ENCODE measurements at regions not wholly inside any gene's neighbourhood (a gene's known extent, or its start where the extent isn't known, plus 50 kb on each side); places are given as distances from the start of the nearest gene placed in this dataset.

DNA sequence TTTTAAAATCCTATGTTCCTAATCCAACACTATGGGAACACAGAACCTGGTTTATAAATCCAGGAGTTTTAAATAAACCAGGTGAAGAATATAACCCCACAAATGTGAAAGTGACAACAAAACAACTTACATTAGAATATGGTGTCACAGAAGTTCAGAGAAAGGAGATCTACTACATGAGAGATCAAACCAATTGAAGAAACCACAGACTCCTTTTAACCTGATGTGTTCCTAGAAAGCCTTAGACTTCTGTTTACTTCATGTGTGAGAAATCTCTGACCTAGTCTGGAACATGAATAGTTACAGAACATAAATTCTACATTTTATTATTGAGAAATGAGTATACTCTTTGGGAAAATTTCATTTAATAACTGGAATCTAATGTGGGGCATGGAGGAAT, 165.3 kb downstream of the FTCDNL1 start:
- H3K27ac ChIP-seq: no peak overlapping the region
- no peaks in the 10 kb centered on the region for H3K9me3 ChIP-seq
- no peak overlapping the region for H3K4me3 ChIP-seq
- H3K36me3 ChIP-seq: no peaks in the 10 kb centered on the region
- DNase-seq (no peak), ATAC-seq (no peak)
- in situ Hi-C loops (cut with MboI; ENCODE audit: low sequenced_read_pairs in 4 of 4): no loop called here
- TF ChIP-seq, protein P1, sequence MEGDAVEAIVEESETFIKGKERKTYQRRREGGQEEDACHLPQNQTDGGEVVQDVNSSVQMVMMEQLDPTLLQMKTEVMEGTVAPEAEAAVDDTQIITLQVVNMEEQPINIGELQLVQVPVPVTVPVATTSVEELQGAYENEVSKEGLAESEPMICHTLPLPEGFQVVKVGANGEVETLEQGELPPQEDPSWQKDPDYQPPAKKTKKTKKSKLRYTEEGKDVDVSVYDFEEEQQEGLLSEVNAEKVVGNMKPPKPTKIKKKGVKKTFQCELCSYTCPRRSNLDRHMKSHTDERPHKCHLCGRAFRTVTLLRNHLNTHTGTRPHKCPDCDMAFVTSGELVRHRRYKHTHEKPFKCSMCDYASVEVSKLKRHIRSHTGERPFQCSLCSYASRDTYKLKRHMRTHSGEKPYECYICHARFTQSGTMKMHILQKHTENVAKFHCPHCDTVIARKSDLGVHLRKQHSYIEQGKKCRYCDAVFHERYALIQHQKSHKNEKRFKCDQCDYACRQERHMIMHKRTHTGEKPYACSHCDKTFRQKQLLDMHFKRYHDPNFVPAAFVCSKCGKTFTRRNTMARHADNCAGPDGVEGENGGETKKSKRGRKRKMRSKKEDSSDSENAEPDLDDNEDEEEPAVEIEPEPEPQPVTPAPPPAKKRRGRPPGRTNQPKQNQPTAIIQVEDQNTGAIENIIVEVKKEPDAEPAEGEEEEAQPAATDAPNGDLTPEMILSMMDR (IDR thresholded peaks at IDR 0.05 in 4 of 5, conservative IDR thresholded peaks at IDR 0.05 in 1 of 5): no peak
- no peak for TF ChIP-seq POLR2A (IDR thresholded peaks at IDR 0.05)
- no peaks in the 10 kb centered on the region for H3K4me1 ChIP-seq
- no peaks in the 10 kb centered on the region for H3K27me3 ChIP-seq
- intact Hi-C loops (cut with DNase I; ENCODE audit: low total_unique reads): no loop called here

DNA sequence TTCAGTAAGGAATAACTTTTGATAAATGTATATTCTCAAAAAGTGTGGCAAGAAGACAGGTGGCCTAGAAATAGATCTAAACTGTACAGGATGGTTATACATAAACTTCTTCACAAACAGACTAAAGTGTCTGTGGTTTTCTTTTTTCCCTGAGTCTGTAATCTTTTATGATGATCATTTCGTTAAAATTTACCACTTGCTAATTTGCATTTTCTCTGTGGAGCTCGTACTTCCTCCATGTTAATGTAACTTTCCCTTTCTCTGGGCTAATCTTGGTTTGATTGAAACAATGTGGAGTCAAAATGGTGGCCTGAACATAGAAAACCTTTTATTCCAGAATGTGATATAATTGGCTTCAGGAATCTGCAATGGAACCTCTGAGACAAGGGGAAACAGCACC, 166.2 kb downstream of the FTCDNL1 start:
- no peak overlapping the region for H3K27ac ChIP-seq
- no peak for ATAC-seq
- no peak for DNase-seq
- TF ChIP-seq POLR2A (IDR thresholded peaks at IDR 0.05): no peak
- TF ChIP-seq, protein P1 (IDR thresholded peaks at IDR 0.05 in 4 of 5, conservative IDR thresholded peaks at IDR 0.05 in 1 of 5): no peak
- no peaks in the 10 kb centered on the region for H3K36me3 ChIP-seq
- no peaks in the 10 kb centered on the region for H3K27me3 ChIP-seq
- H3K4me1 ChIP-seq: no peaks in the 10 kb centered on the region
- in situ Hi-C loops (cut with MboI; ENCODE audit: low sequenced_read_pairs in 4 of 4) (no loop called here), intact Hi-C loops (cut with DNase I; ENCODE audit: low total_unique reads) (no loop called here)
- no peak overlapping the region for H3K4me3 ChIP-seq
- H3K9me3 ChIP-seq: no peaks in the 10 kb centered on the region

DNA sequence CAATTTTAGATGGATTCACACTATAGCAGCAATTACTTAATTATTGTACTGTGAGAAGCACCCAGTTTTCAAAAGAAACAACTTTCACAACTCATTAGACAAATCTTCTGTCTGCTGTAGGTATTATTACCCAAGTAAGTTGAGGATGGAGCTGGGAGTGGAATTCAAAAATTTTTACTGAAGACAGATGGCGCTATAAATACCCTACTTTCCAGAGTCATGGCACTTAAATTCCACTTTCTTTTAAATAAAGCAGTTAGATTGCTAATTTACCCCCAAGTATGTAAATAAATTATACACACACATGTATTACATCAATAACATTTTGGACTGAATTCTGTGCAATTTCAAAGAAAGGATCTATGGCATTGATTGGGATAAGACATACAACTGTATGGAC, 166.8 kb downstream of the FTCDNL1 start:
- DNase-seq: no peak
- no peaks in the 10 kb centered on the region for H3K27me3 ChIP-seq
- no peak overlapping the region for H3K4me3 ChIP-seq
- intact Hi-C loops (cut with DNase I; ENCODE audit: low total_unique reads): no loop called here
- no peaks in the 10 kb centered on the region for H3K9me3 ChIP-seq
- H3K27ac ChIP-seq: no peak overlapping the region
- no peak for ATAC-seq
- no peaks in the 10 kb centered on the region for H3K4me1 ChIP-seq
- in situ Hi-C loops (cut with MboI; ENCODE audit: low sequenced_read_pairs in 4 of 4): no loop called here
- TF ChIP-seq, protein P1 (IDR thresholded peaks at IDR 0.05 in 4 of 5, conservative IDR thresholded peaks at IDR 0.05 in 1 of 5): no peak
- no peak for TF ChIP-seq POLR2A (IDR thresholded peaks at IDR 0.05)
- no peaks in the 10 kb centered on the region for H3K36me3 ChIP-seq

DNA sequence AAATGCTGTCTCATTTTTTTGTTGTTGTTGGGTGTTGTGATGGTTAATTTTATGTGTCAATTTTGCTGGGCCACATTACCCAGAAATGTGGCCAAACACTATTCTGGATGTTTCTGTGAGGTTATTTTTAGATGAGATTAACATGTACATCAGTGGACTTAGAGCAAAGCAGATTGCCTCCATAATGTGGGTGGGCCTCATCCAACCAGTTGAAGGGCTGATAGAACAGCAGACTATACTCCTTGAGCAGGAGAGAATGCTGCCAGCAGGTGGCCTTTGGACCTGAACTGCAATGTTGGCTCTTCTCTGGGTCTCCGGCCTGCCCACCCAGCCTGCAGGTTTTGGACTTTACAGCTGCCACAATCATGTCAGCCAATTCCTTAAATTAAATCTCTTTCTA, 169.0 kb downstream of the FTCDNL1 start:
- intact Hi-C loops (cut with DNase I; ENCODE audit: low total_unique reads) (no loop called here), in situ Hi-C loops (cut with MboI; ENCODE audit: low sequenced_read_pairs in 4 of 4) (no loop called here)
- Histone ChIP-seq H3K4me1 (no peaks in the 10 kb centered on the region), H3K4me3 (no peak overlapping the region), H3K27ac (no peak overlapping the region), H3K36me3 (no peaks in the 10 kb centered on the region), H3K9me3 (no peaks in the 10 kb centered on the region), H3K27me3 (no peaks in the 10 kb centered on the region)
- TF ChIP-seq, protein P1 (IDR thresholded peaks at IDR 0.05 in 4 of 5, conservative IDR thresholded peaks at IDR 0.05 in 1 of 5): no peak
- no peak for TF ChIP-seq POLR2A (IDR thresholded peaks at IDR 0.05)
- DNase-seq (no peak), ATAC-seq (no peak)

DNA sequence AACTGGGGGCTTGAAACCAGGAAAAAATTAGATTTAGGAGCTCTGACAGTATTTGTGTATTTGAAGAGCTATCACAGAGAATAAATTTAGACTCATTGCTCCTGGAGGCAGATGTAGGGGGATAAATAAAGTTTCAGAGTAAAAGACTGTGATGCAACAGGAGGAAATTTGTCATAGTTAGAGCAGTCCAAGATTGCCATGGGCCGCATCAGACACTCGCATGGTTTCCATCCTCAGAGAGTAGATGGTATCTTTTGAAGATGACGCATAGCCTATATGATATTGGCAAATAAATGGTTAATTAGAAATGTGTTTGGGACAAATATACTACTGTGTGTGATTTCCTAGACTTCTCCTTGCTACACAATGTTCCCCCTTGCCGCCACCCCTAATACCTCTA, 170.5 kb downstream of the FTCDNL1 start:
- Histone ChIP-seq H3K27ac (no peak overlapping the region), H3K4me3 (no peak overlapping the region)
- TF ChIP-seq, protein P1 (IDR thresholded peaks at IDR 0.05 in 4 of 5, conservative IDR thresholded peaks at IDR 0.05 in 1 of 5): no peak
- no peak for TF ChIP-seq POLR2A (IDR thresholded peaks at IDR 0.05)

More for the DNA sequence above, 170.5 kb downstream of the FTCDNL1 start:
- ATAC-seq (no peak), DNase-seq (no peak)
- in situ Hi-C loops (cut with MboI; ENCODE audit: low sequenced_read_pairs in 4 of 4): no loop called here
- Histone ChIP-seq H3K27me3 (no peaks in the 10 kb centered on the region), H3K4me1 (no peaks in the 10 kb centered on the region), H3K36me3 (no peaks in the 10 kb centered on the region), H3K9me3 (no peaks in the 10 kb centered on the region)
- intact Hi-C loops (cut with DNase I; ENCODE audit: low total_unique reads): no loop called here
